GM18907 (cell line): ENCODE measurements at regions not wholly inside any gene's neighbourhood (a gene's known extent, or its start where the extent isn't known, plus 50 kb on each side); places are given as distances from the start of the nearest gene placed in this dataset.

Source experiments
- ATAC-seq: cut with Tn5 transposase; IDR thresholded peaks from one replicate; pipeline ENCODE4 v1.9.1; 2021; ENCODE audit warnings: mild to moderate bottlenecking, moderate library complexity; ENCODE audit not compliant: unreplicated experiment

GRCh38 chrX:39975101-39975925, 122.4 kb downstream of the BCOR start:
- no peak for ATAC-seq

DNA sequence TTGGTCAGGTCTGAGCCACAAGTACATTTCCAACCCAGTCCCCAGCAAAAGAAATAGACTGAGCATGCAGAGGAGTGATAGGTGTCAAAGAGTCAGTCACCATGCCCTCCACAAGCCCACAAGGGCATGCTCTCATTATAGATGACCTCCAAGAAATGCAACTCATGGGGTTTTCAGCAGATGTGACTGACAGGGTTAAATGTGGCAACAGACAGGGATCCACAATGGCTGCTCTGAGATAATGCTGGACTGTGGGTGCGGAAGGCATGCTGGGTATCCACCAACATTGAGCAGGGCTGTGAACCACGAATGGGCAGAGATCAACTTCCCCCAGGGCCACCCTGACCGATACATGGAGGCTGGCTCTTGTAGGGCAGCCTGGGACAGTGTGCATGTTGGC, 115.8 kb downstream of the BCOR start:
- ATAC-seq, result no peak

DNA sequence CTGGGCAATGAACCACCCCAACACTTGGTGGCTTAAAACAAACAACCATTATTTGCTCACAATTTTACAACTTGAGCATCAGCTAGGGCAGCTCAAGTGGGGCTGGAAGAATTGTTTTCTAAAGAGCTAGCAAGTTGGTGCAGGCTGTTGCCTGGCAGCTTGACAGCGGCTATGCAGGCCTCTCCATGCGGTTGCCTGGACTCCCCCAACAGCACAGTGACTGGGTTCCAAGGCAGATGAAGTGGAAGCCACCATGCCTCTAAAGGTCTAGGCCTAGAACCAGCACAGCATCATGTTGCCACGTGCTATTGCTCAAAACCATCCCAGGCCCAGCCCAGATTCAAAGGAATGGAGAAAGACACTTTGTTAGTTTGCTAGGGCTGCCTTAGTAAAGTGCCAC, 114.8 kb downstream of the BCOR start:
- no peak for ATAC-seq

- no peak for ATAC-seq
These were observed 114.0 kb downstream of the BCOR start for GRCh38 chrX:39983715-39984114.

DNA sequence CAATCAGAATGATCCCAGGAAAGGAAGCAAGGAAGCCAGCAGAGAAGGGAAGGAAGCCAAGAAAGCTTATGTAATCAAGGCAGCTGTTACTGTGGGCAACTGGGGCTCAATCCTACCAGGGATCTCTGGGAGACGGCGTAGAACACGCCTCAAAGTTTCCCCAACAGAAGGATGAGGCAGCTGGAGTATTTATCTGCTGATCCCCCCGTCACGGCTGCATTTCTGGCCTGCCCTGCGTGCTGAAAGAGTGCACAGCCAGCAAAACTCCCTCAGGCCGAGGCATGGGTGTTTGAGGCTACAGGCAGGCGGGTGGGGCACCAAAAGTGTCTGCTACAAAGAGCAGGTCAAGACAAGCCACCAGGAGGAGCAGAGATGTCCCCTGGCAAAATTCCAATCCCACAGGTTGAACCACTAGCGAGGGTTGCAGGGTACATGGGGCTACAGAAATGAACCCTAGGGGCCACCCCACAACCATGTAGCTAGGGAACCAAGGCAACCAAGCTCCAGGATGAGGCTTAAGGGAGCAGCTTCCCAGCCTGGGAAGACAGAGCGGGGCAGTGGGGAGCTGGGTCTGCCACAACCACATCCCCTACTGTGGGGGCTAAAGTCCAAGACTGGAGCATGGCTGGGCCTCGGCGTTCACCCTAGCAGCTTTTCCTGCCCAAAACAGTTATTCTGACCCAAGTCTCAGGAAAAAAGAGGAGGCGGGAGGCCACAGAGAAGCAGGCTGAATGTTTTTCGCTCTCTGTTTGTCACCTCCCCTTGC, 113.4 kb downstream of the BCOR start:
- ATAC-seq, result no peak

DNA sequence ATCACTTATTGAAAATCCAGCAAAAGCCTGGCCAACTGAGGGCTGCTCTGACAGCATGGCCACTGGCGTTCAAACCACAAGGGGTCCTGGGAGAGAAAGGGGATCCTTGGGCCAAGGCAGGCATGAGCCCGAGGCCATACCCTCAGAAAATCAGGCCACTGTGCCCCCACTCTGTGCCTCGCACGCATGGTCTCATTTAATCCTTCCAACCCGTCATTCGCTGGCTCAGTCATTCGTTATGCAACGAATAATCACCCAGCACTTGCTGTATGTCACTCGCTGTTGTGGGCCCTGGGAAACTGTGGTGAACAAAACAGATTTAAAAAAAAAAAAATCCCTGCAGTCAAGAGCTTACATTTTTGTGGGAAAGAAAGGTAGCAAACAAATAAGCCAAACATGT, 112.7 kb downstream of the BCOR start:
- no peak for ATAC-seq

- no peak for ATAC-seq
These were observed 112.2 kb downstream of the BCOR start for GRCh38 chrX:39985551-39985950.

DNA sequence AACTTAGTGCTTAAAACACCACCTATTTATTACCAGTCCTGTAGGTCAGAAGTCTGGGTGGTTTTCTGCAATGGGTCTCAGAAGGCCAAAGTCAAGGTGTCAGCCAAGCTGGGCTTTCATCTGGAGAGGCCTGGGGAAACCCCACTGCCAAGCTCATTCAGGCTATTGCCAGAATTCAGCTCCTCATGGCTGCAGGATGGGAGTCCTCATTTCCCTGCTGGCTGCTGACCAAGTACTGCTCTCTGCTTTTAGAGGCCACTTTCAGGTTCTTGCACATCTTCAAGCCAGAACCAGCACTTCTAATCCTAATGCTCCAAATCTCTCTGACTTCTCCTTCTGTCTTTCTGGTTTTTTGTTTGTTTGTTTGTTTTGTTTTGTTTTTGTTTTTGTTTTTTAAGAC, 109.3 kb downstream of the BCOR start:
- no peak for ATAC-seq

GRCh38 chrX:39990388-39990787, 107.4 kb downstream of the BCOR start:
- ATAC-seq, result no peak

- ATAC-seq, result no peak
These were observed 105.5 kb downstream of the BCOR start for GRCh38 chrX:39992300-39992699.

DNA sequence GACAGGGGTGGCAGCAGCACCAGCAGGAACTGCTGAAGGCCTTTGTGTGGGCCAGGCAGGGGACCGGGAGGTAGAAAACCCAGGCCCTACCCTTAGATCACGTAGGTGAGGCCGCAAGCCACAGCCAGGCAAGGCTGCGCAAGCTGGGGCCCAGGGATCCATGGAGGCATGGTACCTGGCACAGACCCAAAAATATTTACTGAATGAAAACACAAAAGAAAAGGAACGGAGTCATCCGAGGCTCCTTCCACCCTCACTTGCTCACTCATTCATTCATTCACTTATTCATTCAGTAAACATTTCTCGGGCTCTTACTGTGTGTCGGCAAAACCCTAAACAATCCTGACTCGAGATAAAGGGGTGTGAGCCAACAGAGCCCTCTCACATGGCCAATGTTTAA, 102.3 kb downstream of the BCOR start:
- ATAC-seq, result no peak

DNA sequence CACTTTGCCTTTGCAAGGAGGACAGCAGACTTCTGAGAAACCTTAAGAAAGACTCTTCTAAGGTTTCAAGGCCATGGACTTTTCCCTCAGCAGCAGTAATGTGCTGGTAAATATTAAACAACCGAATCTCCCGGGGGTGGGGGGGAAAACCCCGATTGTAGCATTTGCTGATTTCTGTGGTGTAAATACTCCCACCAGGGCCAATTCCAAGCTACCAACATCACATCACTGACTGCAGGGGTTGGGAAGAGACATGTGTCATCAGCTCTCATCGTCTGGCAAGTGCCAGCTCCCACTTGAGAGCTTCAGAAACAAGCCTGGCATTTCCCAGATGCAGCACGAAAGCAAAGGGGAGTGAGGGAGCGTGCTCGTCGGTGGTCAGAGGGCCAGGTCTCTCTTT, 101.2 kb downstream of the BCOR start:
- ATAC-seq, result no peak

DNA sequence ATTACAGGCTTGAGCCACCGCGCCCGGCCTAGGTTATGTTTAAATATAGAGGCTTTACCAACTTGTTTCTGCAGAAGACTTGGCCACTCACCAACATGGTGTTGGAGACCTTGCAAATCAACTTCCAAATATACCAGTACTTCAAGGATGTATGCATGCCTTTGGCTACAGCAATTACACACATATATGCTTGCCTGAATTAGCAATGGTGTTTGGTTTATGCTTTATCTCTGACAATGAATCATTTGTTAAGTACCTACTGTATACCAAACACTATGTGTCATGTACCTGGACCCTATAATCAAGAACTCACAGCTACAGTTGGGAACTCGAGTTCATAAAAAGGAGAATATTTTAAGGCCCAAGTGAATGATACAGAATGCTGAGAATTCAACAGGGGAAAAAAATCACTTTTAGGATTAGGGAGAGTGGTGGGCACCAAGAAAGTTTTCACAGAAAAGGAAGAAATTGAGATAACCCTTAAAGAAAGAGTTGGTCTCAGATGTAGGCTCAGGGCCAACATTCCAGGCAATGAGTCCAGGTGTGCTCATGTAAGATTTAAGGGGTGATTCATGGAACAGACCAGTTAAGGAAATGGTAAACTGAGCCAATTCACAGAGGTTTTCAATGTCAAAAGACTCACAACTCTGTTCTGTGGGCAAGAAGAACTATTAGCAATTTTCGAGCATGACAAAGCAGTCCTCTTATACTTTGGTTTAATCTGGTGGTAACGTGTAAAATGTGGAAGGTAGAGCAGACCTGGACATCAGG, 98.9 kb downstream of the BCOR start:
- ATAC-seq, result no peak
